Heart left ventricle (tissue), 16 donors: ENCODE measurements at regions not wholly inside any gene's neighbourhood (a gene's known extent, or its start where the extent isn't known, plus 50 kb on each side); places are given as distances from the start of the nearest gene placed in this dataset.
"Not testable (repeated sequence)": the region's sequence is repeated elsewhere in the genome, so short reads cannot be mapped to it uniquely, and the experiment has no call there.

Experiments used
- ATAC-seq, 4 donors: fragments of 200-7000 bp; cut with Tn5 transposase; one replicate each; pipeline ENCODE4 v1.9.1; 2020 to 2022; ENCODE audit warnings: moderate library complexity in 4 of 4, mild to moderate bottlenecking in 3 of 4, moderate number of reproducible peaks in 1 of 4
- DNase-seq, 5 donors: peaks; one replicate each; pipeline ENCODE4 v3.0.0-alpha.2; 2020
- H3K27ac ChIP-seq, 12 donors: fragments of 200-600 bp; sonication (generic) in 4 of 12; one replicate each; pipeline versions ENCODE4 v1.5.0 to v1.8.0; 2016 to 2022; ENCODE audit warnings: mild to moderate bottlenecking in 2 of 12
- H3K27me3 ChIP-seq, 9 donors: fragments of 200-600 bp; sonication (generic) in 2 of 9; one replicate each; pipeline versions ENCODE4 v1.5.1 to v1.8.0; 2016 to 2022; ENCODE audit warnings: mild to moderate bottlenecking in 3 of 9
- H3K36me3 ChIP-seq, 9 donors: fragments of 200-600 bp; sonication (generic) in 2 of 9; one replicate each; pipeline versions ENCODE4 v1.5.0 to v1.8.0; 2018 to 2022; ENCODE audit warnings: mild to moderate bottlenecking in 2 of 9
- H3K4me1 ChIP-seq, 12 donors: fragments of 200-600 bp; sonication (generic) in 4 of 12; one replicate each; pipeline versions ENCODE4 v1.5.0 to v1.8.0; 2016 to 2022; ENCODE audit warnings: mild to moderate bottlenecking in 3 of 12
- H3K4me3 ChIP-seq, 12 donors: fragments of 200-600 bp; sonication (generic) in 4 of 12; one replicate each; pipeline versions ENCODE4 v1.5.0 to v1.8.0; 2017 to 2022; ENCODE audit warnings: mild to moderate bottlenecking in 9 of 12, moderate library complexity in 4 of 12
- H3K9me3 ChIP-seq, 12 donors: fragments of 200-600 bp; sonication (generic) in 4 of 12; one replicate each; pipeline versions ENCODE4 v1.5.0 to v1.8.0; 2016 to 2022; ENCODE audit warnings: mild to moderate bottlenecking in 1 of 12
- POLR2A ChIP-seq, 2 donors: fragments of 450-650 bp; IDR thresholded peaks; one replicate each; pipeline ENCODE4 v1.6.1; 2017; ENCODE audit warnings: antibody characterized with exemption in 2 of 2, mild to moderate bottlenecking in 2 of 2, moderate library complexity in 2 of 2
- WGBS, 4 donors: extraction: QIAGEN DNeasy Blood & Tissue Kit in 2 of 4; methylation state at CpG; one replicate each; pipeline versions ENCODE4 v1.1.5 to v1.1.7; 2013 to 2018; 5-methylcytosine and 5-hydroxymethylcytosine counted together
- intact Hi-C, 10 donors: fragments of 100-400 bp; cut with DNase I; formaldehyde crosslinking; loops; one replicate each; pipeline versions ENCODE4 v1.11.1 to v1.14.2; 2022
- TF ChIP-seq, protein P1 (sequence below), 12 donors: fragments of 200-600 bp; sonication (generic) in 4 of 12; IDR thresholded peaks; one replicate each; pipeline versions ENCODE4 v1.5.0 to v1.8.0; 2018 to 2022; ENCODE audit warnings: antibody characterized with exemption in 12 of 12, mild to moderate bottlenecking in 5 of 12
- donor health status: ischemic (EF 13 %, LVEDD 7.1; RV severe dilation, severe dysfunction).
- donor health status: healthy with polysubstance abuse.
- donor health status: DM: no; HTN: yes; CAD: no.
- donor health status: DM: no; HTN: no; CAD: no.
- donor health status: ischemic (EF 25% LVEDD 6.9; RV normal size, moderate dysfunction).
- donor health status: ischemic (EF 25% LVEDD 5.7; RV mildly dilated, moderate dysfunction).
- donor health status: healthy.
- donor health status: DM: yes; HTN: yes; CAD: no.
- donor health status: ischemic (EF 35%, LVEDD 5.7; RV mildly dilated, moderate dysfunction).
- donor health status: nonischemic (EF 11% LVEDD 7.7; RV severe dilation, severe dysfunction).
- donor health status: DM: yes; HTN: yes; CAD: no.
- donor health status: PGD.
- donor health status: ischemic (EF 29% LVEDD 5.4; RV normal size, mild dysfunction).
- donor health status: nonischemic (EF 23%, LVEDD 6.1; RV moderate dilation, normal function).

GRCh38 chr7:114083166-114084001, 164.6 kb upstream of the PPP1R3A start:
- WGBS, 4 donors: 10 to 13% (median 12%) methylated on average over 41 to 45 of the region's 45 CpGs
- H3K36me3 ChIP-seq: no peaks in the 10 kb centered on the region
- H3K9me3 ChIP-seq: no peaks in the 10 kb centered on the region
- intact Hi-C loops: loop anchor here in 7 of 10 donors (5.0 to 10.0 kb wide), 8 partner anchors 321 to 1131 kb away; partner anchors contain the start of gene FOXP2 (in 2 of the 7)
- peaks cover 10 to 89% (median 66%) of the 10 kb centered on the region in 9 donors for H3K27me3 ChIP-seq
- no peak for TF ChIP-seq POLR2A (IDR thresholded peaks at IDR 0.05)
- TF ChIP-seq, protein P1, sequence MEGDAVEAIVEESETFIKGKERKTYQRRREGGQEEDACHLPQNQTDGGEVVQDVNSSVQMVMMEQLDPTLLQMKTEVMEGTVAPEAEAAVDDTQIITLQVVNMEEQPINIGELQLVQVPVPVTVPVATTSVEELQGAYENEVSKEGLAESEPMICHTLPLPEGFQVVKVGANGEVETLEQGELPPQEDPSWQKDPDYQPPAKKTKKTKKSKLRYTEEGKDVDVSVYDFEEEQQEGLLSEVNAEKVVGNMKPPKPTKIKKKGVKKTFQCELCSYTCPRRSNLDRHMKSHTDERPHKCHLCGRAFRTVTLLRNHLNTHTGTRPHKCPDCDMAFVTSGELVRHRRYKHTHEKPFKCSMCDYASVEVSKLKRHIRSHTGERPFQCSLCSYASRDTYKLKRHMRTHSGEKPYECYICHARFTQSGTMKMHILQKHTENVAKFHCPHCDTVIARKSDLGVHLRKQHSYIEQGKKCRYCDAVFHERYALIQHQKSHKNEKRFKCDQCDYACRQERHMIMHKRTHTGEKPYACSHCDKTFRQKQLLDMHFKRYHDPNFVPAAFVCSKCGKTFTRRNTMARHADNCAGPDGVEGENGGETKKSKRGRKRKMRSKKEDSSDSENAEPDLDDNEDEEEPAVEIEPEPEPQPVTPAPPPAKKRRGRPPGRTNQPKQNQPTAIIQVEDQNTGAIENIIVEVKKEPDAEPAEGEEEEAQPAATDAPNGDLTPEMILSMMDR (IDR thresholded peaks at IDR 0.05): no peak
- DNase-seq (peak in 4 of 5 donors; percentile 9 to 38 (median 28)), ATAC-seq (no peak)
- H3K27ac ChIP-seq: peak overlapping the region in 6 of 12 donors; percentile 20 to 92 (median 82)
- H3K4me3 ChIP-seq: peak overlapping the region; percentile 8 to 73 (median 42)
- peaks cover 0 to 53% (median 11%) of the 10 kb centered on the region in 12 donors for H3K4me1 ChIP-seq

DNA sequence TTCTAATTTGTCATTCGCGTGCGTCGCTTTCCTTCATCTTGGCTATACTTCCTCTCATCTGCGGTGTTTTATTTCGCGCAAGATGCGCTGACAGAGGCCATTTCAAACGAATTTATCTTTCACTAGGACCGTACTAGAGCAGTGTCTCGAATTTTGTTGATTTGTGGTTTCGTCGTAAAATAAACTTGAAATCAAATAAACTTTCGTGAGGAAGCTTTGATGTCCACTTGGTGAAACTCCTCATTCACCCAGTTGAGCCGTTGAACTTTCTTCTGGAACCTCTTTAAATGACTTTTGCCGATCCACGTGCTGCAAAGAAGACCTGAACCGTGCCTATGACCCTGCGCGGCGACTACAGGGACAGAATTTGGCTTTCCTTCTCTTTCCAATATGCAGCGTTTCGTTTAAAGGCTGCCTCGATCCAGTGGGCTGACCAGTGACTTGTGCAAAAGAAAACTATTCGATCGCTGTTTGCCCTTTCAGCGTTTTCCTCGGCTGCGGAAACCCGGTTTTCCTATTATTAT, 163.9 kb upstream of the PPP1R3A start:
- Histone ChIP-seq H3K4me1 (peaks cover 0 to 48% (median 11%) of the 10 kb centered on the region in 12 donors), H3K36me3 (no peaks in the 10 kb centered on the region), H3K4me3 (peak overlapping the region; percentile 8 to 73 (median 42)), H3K9me3 (no peaks in the 10 kb centered on the region), H3K27me3 (peaks cover 10 to 87% (median 60%) of the 10 kb centered on the region in 9 donors), H3K27ac (peak overlapping the region in 2 of 12 donors; percentile 20 to 92)
- DNase-seq (no peak), ATAC-seq (no peak)
- WGBS, 4 donors: 3 to 6% (median 6%) methylated on average over 30 of the region's 30 CpGs
- intact Hi-C loops: loop anchor here in 7 of 10 donors (5.0 to 10.0 kb wide), 8 partner anchors 322 to 1132 kb away; partner anchors contain the start of gene FOXP2 (in 2 of the 7)
- TF ChIP-seq, protein P1 (IDR thresholded peaks at IDR 0.05): no peak
- no peak for TF ChIP-seq POLR2A (IDR thresholded peaks at IDR 0.05)

DNA sequence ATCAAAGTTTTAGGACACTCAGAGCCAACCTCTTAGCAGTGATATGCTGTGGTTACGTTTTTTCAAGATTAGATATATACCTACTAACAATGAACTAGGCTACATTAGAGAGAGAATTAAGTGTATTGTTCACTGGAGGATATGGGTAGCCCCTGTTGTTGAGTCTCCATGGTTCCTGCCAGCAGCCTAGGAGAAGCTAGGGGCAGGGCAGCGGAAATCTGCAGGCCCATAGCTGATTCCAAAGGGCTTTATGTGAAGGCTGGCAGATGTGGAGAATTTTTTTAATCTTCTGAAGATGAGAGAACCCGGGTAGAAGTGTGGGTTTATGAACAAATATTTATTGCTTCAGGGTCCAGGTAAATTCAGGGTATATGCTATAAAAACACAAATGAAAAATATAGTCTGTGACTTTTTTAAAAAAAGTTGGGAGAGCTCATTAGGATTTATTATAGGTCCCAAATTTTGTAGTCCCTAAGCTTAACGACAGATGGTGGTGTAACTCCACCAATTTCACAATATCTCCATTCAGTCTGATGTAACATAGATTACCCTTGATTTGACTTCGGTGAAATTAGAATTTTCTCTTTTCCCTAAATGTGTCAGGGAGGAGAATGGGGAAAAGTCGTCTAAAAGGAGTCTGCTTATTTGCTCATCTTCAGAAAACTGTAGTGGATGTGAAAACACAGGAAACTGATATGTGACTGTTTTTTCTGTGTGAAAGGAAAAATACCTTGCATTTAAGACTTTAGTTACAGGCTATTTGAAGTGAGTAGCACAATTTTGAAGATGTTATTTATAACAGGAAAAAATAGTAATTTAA, 163.0 kb upstream of the PPP1R3A start:
- no peak for TF ChIP-seq POLR2A (IDR thresholded peaks at IDR 0.05)
- TF ChIP-seq, protein P1 (IDR thresholded peaks at IDR 0.05): peak in 11 of 12 donors; percentile 23 to 74 (median 48)
- ATAC-seq (no peak), DNase-seq (no peak)
- WGBS, 4 donors: 20 to 27% (median 25%) methylated on average over 6 of the region's 6 CpGs
- H3K27ac ChIP-seq: peak overlapping the region in 1 of 12 donors; percentile 92
- H3K4me1 ChIP-seq: peaks cover 0 to 41% (median 11%) of the 10 kb centered on the region in 12 donors
- H3K9me3 ChIP-seq: no peaks in the 10 kb centered on the region
- peaks cover 10 to 80% (median 54%) of the 10 kb centered on the region in 9 donors for H3K27me3 ChIP-seq
- H3K4me3 ChIP-seq: peak overlapping the region in 8 of 12 donors; percentile 3 to 73 (median 52)
- H3K36me3 ChIP-seq: no peaks in the 10 kb centered on the region
- intact Hi-C loops: loop anchor here in 7 of 10 donors (5.0 to 10.0 kb wide), 8 partner anchors 323 to 1133 kb away; partner anchors contain the start of gene FOXP2 (in 2 of the 7)

- not testable (repeated sequence) for H3K4me3 ChIP-seq, H3K4me1 ChIP-seq, H3K36me3 ChIP-seq, ATAC-seq, H3K27ac ChIP-seq, DNase-seq, H3K9me3 ChIP-seq
- WGBS, 4 donors: 88 to 95% (median 94%) methylated on average over 6 to 18 of the region's 18 CpGs
- intact Hi-C loops: loop anchor here in 2 of 10 donors (5.0 to 10.0 kb wide), 3 partner anchors 325 to 1838 kb away; no protein-coding TSS in a partner anchor
- H3K27me3 ChIP-seq: peaks cover 0 to 41% (median 13%) of the 10 kb centered on the region in 9 donors
Observed at GRCh38 chr7:114077158-114077524, 158.3 kb upstream of the PPP1R3A start.

DNA sequence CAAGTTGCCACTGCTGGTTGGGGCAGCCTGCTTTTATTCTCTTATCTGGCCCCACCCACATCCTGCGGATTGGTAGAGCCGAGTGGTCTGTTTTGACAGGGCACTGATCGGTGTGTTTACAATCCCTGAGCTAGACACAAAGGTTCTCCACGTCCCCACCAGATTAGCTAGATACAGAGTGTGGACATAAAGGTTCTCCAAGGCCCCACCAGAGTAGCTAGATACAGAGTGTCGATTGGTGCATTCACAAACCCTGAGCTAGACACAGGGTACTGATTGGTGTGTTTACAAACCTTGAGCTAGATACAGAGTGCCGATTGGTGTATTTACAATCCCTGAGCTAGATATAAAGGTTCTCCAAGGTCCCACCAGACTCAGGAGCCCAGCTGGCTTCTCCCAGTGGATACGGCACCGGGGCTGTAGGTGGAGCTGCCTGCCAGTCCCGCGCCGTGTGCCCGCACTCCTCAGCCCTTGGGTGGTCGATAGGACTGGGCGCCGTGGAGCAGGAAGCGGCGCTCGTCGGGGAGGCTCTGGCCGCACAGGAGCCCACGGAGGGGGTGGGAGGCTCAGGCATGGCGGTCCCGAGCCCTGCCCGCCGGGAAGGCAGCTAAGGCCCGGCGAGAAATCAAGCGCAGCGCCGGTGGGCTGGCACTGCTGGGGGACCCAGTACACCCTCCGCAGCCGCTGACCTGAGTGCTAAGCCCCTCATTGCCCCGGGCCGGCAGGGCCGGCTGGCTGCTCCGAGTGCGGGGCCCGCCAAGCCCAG, 157.8 kb upstream of the PPP1R3A start:
- H3K4me1 ChIP-seq, H3K9me3 ChIP-seq, H3K27ac ChIP-seq, H3K4me3 ChIP-seq, DNase-seq, H3K36me3 ChIP-seq, ATAC-seq: not testable (repeated sequence)
- 90 to 96% (median 94%) methylated on average over 10 to 37 of the region's 38 CpGs for WGBS, 4 donors
- peaks cover 0 to 36% (median 9%) of the 10 kb centered on the region in 9 donors for H3K27me3 ChIP-seq
- intact Hi-C loops: loop anchor here in 2 of 10 donors (5.0 to 10.0 kb wide), 3 partner anchors 326 to 1838 kb away; no protein-coding TSS in a partner anchor
